Stomach (tissue), 8 donors: ENCODE measurements at regions not wholly inside any gene's neighbourhood (a gene's known extent, or its start where the extent isn't known, plus 50 kb on each side); places are given as distances from the start of the nearest gene placed in this dataset.
"Not testable (repeated sequence)": the region's sequence is repeated elsewhere in the genome, so short reads cannot be mapped to it uniquely, and the experiment has no call there.

ENCODE experiments used
- DNase-seq, 2 donors: peaks; one replicate each; pipeline versions ENCODE4 v3.0.0 to v3.0.0-alpha.2; 2013 to 2019
- H3K27ac ChIP-seq, 5 donors: fragments of 200-600 bp in 4 of 5; sonication (generic) in 4 of 5; one replicate each; pipeline ENCODE4 v1.5.1; 2013 to 2019; ENCODE audit warnings: mild to moderate bottlenecking in 1 of 5, moderate library complexity in 1 of 5
- H3K27me3 ChIP-seq, 3 donors: fragments of 200-600 bp; sonication (generic); one replicate each; pipeline ENCODE4 v1.5.1; 2017 to 2019; ENCODE audit warnings: mixed run types in 1 of 3
- H3K36me3 ChIP-seq, 4 donors: fragments of 200-600 bp; sonication (generic); 1 replicate in 3 of 4; 2 replicates in 1 of 4; pipeline ENCODE4 v1.5.1; 2016 to 2019
- H3K4me1 ChIP-seq, 4 donors: fragments of 200-600 bp; sonication (generic); one replicate each; pipeline ENCODE4 v1.5.1; 2016 to 2019
- H3K4me3 ChIP-seq, 4 donors: fragments of 200-600 bp; sonication (generic) in 3 of 4; one replicate each; pipeline ENCODE4 v1.5.1; 2016 to 2019; ENCODE audit warnings: mild to moderate bottlenecking in 1 of 4
- H3K9me3 ChIP-seq, 4 donors: fragments of 200-600 bp; sonication (generic); one replicate each; pipeline ENCODE4 v1.5.1; 2016 to 2019
- CTCF ChIP-seq, 7 experiments: fragments of 450-650 bp in 4 of 7; fragments of 200-600 bp in 3 of 7; sonication (generic) in 3 of 7; IDR thresholded peaks; one replicate each; pipeline ENCODE4 v1.5.1; 2016 to 2019; ENCODE audit warnings: antibody characterized with exemption in 7 of 7, control low read depth in 2 of 7, mild to moderate bottlenecking in 1 of 7
- EP300 ChIP-seq: sonication (generic); formaldehyde crosslinking; IDR thresholded peaks from one replicate; pipeline ENCODE4 v1.6.1; 2017; ENCODE audit warnings: antibody characterized with exemption
- POLR2A ChIP-seq, 4 donors: fragments of 450-650 bp; IDR thresholded peaks; one replicate each; pipeline ENCODE4 v1.6.1; 2016; ENCODE audit warnings: antibody characterized with exemption in 4 of 4, control low read depth in 2 of 4, mild to moderate bottlenecking in 1 of 4, moderate library complexity in 1 of 4
- POLR2AphosphoS5 ChIP-seq, 3 donors: sonication (generic); formaldehyde crosslinking; IDR thresholded peaks; one replicate each; pipeline ENCODE4 v1.6.1; 2016; ENCODE audit warnings: antibody characterized with exemption in 3 of 3
- WGBS, 5 donors: extraction: QIAGEN DNeasy Blood & Tissue Kit in 3 of 5; methylation state at CpG; one replicate each; pipeline versions ENCODE4 v1.1.5 to v1.1.7; 2013 to 2018; 5-methylcytosine and 5-hydroxymethylcytosine counted together
- intact Hi-C: fragments of 100-400 bp; cut with DNase I; formaldehyde crosslinking; loops from one replicate; pipeline ENCODE4 v1.15.1; 2023; ENCODE audit warnings: low total_unique reads
- donor health status: healthy with polysubstance abuse.
- donor health status: Bipolar disorder and iron deficiency.
- donor health status: healthy.

GRCh38 chr7:130803127-130803526 is 69.1 kb upstream of the KLF14 start:
- TF ChIP-seq CTCF (IDR thresholded peaks at IDR 0.05) = no peak
- no peak for TF ChIP-seq POLR2AphosphoS5 (IDR thresholded peaks at IDR 0.05)
- TF ChIP-seq EP300 = no peak
- TF ChIP-seq POLR2A (IDR thresholded peaks at IDR 0.05) = no peak
- 58 to 67% (median 65%) methylated on average over 3 of the region's 3 CpGs for WGBS, 5 donors
- Histone ChIP-seq H3K4me3 (no peak overlapping the region), H3K4me1 (no peaks in the 10 kb centered on the region), H3K27ac (no peak overlapping the region), H3K36me3 (no peaks in the 10 kb centered on the region), H3K9me3 (no peaks in the 10 kb centered on the region), H3K27me3 (peaks cover 0 to 13% (median 5%) of the 10 kb centered on the region in 3 donors)
- intact Hi-C loops = no loop called here
- DNase-seq = no peak

- H3K27me3 ChIP-seq = peaks cover 0 to 13% (median 5%) of the 10 kb centered on the region in 3 donors
- TF ChIP-seq POLR2A (IDR thresholded peaks at IDR 0.05) (no peak), POLR2AphosphoS5 (IDR thresholded peaks at IDR 0.05) (no peak), EP300 (no peak), CTCF (IDR thresholded peaks at IDR 0.05) (no peak)
- WGBS, 5 donors = 42 to 55% (median 50%) methylated on average over 3 of the region's 3 CpGs
- intact Hi-C loops = no loop called here
- H3K4me1 ChIP-seq = no peaks in the 10 kb centered on the region
- no peak for DNase-seq
- H3K36me3 ChIP-seq = no peaks in the 10 kb centered on the region
- no peak overlapping the region for H3K4me3 ChIP-seq
- H3K27ac ChIP-seq = no peak overlapping the region
- H3K9me3 ChIP-seq = no peaks in the 10 kb centered on the region
These were observed 70.2 kb upstream of the KLF14 start for GRCh38 chr7:130804220-130804619.

- intact Hi-C loops = not testable (repeated sequence)
- WGBS, 5 donors = 86 to 95% (median 93%) methylated on average over 4 of the region's 4 CpGs
These were observed 78.8 kb upstream of the KLF14 start for GRCh38 chr7:130812819-130813218.

GRCh38 chr7:130814778-130815335 is 80.8 kb upstream of the KLF14 start:
- Histone ChIP-seq H3K27me3 (no peaks in the 10 kb centered on the region), H3K4me3 (no peak overlapping the region), H3K4me1 (no peaks in the 10 kb centered on the region), H3K27ac (no peak overlapping the region), H3K36me3 (no peaks in the 10 kb centered on the region), H3K9me3 (no peaks in the 10 kb centered on the region)
- peak in 1 of 2 donors; percentile 42 for DNase-seq
- whole genome bisulfite sequencing, 5 donors = 40 to 50% (median 46%) methylated on average over 2 of the region's 2 CpGs
- intact Hi-C loops = no loop called here
- no peak for TF ChIP-seq EP300
- no peak for TF ChIP-seq CTCF (IDR thresholded peaks at IDR 0.05)
- no peak for TF ChIP-seq POLR2AphosphoS5 (IDR thresholded peaks at IDR 0.05)
- no peak for TF ChIP-seq POLR2A (IDR thresholded peaks at IDR 0.05)

More at GRCh38 chr7:130812819-130813218, 78.8 kb upstream of the KLF14 start:
- not testable (repeated sequence) for DNase-seq, H3K4me3 ChIP-seq, H3K27me3 ChIP-seq, H3K36me3 ChIP-seq, H3K4me1 ChIP-seq, H3K27ac ChIP-seq, H3K9me3 ChIP-seq

- Histone ChIP-seq H3K4me3 (no peak overlapping the region), H3K4me1 (no peaks in the 10 kb centered on the region), H3K9me3 (no peaks in the 10 kb centered on the region), H3K27ac (no peak overlapping the region), H3K36me3 (no peaks in the 10 kb centered on the region), H3K27me3 (no peaks in the 10 kb centered on the region)
- no peak for TF ChIP-seq POLR2AphosphoS5 (IDR thresholded peaks at IDR 0.05)
- TF ChIP-seq POLR2A (IDR thresholded peaks at IDR 0.05) = no peak
- TF ChIP-seq EP300 = no peak
- no peak for TF ChIP-seq CTCF (IDR thresholded peaks at IDR 0.05)
- WGBS, 5 donors = 58 to 75% (median 70%) methylated on average over 2 of the region's 2 CpGs
- no peak for DNase-seq
- intact Hi-C loops = no loop called here
These were observed 84.0 kb upstream of the KLF14 start for GRCh38 chr7:130818056-130818455.
